ENCODE measurements at regions not wholly inside any gene's neighbourhood (a gene's known extent, or its start where the extent isn't known, plus 50 kb on each side); places are given as distances from the start of the nearest gene placed in this dataset.

DNA sequence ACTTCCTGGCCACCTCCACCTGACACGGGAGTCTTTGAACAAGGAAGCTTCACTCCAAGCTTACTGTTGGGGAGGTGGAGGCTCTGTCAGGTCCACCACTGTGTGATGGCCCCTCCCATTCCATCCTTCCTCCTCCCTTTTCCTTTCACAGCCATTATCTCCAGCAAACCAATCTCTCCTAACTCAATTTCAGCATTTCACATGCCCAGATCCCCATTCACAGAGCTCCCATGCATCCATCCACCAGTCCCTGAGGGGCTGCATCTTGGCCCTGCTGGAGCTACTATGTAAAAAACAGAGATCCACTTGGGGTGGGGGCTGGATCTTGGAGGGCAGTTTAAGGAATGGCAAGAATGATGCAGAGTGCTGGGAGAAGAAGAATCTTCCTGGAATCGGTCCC lies 129.0 kb upstream of the COPS8 start:
- TF ChIP-seq, protein P1, sequence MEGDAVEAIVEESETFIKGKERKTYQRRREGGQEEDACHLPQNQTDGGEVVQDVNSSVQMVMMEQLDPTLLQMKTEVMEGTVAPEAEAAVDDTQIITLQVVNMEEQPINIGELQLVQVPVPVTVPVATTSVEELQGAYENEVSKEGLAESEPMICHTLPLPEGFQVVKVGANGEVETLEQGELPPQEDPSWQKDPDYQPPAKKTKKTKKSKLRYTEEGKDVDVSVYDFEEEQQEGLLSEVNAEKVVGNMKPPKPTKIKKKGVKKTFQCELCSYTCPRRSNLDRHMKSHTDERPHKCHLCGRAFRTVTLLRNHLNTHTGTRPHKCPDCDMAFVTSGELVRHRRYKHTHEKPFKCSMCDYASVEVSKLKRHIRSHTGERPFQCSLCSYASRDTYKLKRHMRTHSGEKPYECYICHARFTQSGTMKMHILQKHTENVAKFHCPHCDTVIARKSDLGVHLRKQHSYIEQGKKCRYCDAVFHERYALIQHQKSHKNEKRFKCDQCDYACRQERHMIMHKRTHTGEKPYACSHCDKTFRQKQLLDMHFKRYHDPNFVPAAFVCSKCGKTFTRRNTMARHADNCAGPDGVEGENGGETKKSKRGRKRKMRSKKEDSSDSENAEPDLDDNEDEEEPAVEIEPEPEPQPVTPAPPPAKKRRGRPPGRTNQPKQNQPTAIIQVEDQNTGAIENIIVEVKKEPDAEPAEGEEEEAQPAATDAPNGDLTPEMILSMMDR (CRISPR knock-in tag; IDR thresholded peaks at IDR 0.05): no peak
- TF ChIP-seq, protein P2, sequence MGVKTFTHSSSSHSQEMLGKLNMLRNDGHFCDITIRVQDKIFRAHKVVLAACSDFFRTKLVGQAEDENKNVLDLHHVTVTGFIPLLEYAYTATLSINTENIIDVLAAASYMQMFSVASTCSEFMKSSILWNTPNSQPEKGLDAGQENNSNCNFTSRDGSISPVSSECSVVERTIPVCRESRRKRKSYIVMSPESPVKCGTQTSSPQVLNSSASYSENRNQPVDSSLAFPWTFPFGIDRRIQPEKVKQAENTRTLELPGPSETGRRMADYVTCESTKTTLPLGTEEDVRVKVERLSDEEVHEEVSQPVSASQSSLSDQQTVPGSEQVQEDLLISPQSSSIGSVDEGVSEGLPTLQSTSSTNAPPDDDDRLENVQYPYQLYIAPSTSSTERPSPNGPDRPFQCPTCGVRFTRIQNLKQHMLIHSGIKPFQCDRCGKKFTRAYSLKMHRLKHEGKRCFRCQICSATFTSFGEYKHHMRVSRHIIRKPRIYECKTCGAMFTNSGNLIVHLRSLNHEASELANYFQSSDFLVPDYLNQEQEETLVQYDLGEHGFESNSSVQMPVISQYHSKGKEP (CRISPR knock-in tag; IDR thresholded peaks at IDR 0.05): no peak
- TF ChIP-seq NFRKB (IDR thresholded peaks at IDR 0.05): no peak
- TF ChIP-seq HDAC2 (CRISPR knock-in tag; IDR thresholded peaks at IDR 0.05): no peak

All from HepG2 (cell line).